CD8-positive, alpha-beta memory T cell (primary cell): ENCODE measurements at regions not wholly inside any gene's neighbourhood (a gene's known extent, or its start where the extent isn't known, plus 50 kb on each side); places are given as distances from the start of the nearest gene placed in this dataset.

Experiments used
- CTCF ChIA-PET: fragments of 350-600 bp; sonication (Branson Sonifier 250); formaldehyde crosslinking; loops from one replicate; lab custom pipeline; 2021; ENCODE audit warnings: antibody characterized with exemption; lab: Charles Lee
- POLR2A ChIA-PET: fragments of 350-600 bp; sonication (Branson Sonifier 250); formaldehyde crosslinking; loops from one replicate; lab custom pipeline; 2021; ENCODE audit warnings: antibody characterized with exemption; lab: Charles Lee
- DNase-seq, 5 donors: peaks; one replicate each; pipeline versions ENCODE4 v3.0.0 to v3.0.0-alpha.2; 2020 to 2022; ENCODE audit warnings: mixed read lengths in 1 of 5
- H3K27ac ChIP-seq: one replicate; pipeline ENCODE4 v1.7.0; 2013; ENCODE audit warnings: low read depth, mild to moderate bottlenecking, low read length, moderate library complexity
- H3K27me3 ChIP-seq: 2 replicates; pipeline ENCODE4 v1.7.0; 2013; ENCODE audit warnings: low read length, mild to moderate bottlenecking; ENCODE audit not compliant: insufficient read depth, poor library complexity, severe bottlenecking
- H3K36me3 ChIP-seq: 2 replicates; pipeline ENCODE4 v1.7.0; 2013; ENCODE audit warnings: mild to moderate bottlenecking, low read length, moderate library complexity; ENCODE audit not compliant: insufficient read depth
- H3K4me1 ChIP-seq: 2 replicates; pipeline ENCODE4 v1.7.0; 2013; ENCODE audit warnings: mild to moderate bottlenecking, low read length, moderate library complexity; ENCODE audit not compliant: insufficient read depth
- H3K4me3 ChIP-seq: 2 replicates; pipeline ENCODE4 v1.7.0; 2013; ENCODE audit warnings: mild to moderate bottlenecking, low read length
- H3K9me3 ChIP-seq: 2 replicates; pipeline ENCODE4 v1.7.0; 2013; ENCODE audit warnings: mild to moderate bottlenecking, low read length
- H3K27ac Mint-ChIP-seq, 8 donors: one replicate each; pipeline ENCODE4 v1.8.0; 2020 to 2021; ENCODE audit warnings: mixed read lengths in 8 of 8, mild to moderate bottlenecking in 6 of 8, inconsistent platforms in 3 of 8, moderate library complexity in 3 of 8
- H3K27me3 Mint-ChIP-seq, 2 donors: one replicate each; pipeline ENCODE4 v1.8.0; 2020 to 2021; ENCODE audit warnings: mixed read lengths in 2 of 2, mild to moderate bottlenecking in 1 of 2, moderate library complexity in 1 of 2
- H3K36me3 Mint-ChIP-seq, 3 donors: one replicate each; pipeline ENCODE4 v1.8.0; 2020 to 2021; ENCODE audit warnings: mixed read lengths in 3 of 3, inconsistent platforms in 1 of 3, mild to moderate bottlenecking in 1 of 3
- H3K4me1 Mint-ChIP-seq, 3 donors: one replicate each; pipeline ENCODE4 v1.8.0; 2020 to 2021; ENCODE audit warnings: mixed read lengths in 3 of 3, inconsistent platforms in 1 of 3, mild to moderate bottlenecking in 1 of 3
- H3K4me3 Mint-ChIP-seq, 7 donors: one replicate each; pipeline ENCODE4 v1.8.0; 2020 to 2021; ENCODE audit warnings: mixed read lengths in 7 of 7, mild to moderate bottlenecking in 6 of 7, moderate library complexity in 4 of 7, inconsistent platforms in 2 of 7
- H3K9me3 Mint-ChIP-seq, 5 donors: one replicate each; pipeline ENCODE4 v1.8.0; 2020 to 2022; ENCODE audit warnings: mixed read lengths in 5 of 5, mild to moderate bottlenecking in 3 of 5, moderate library complexity in 2 of 5, inconsistent platforms in 1 of 5

DNA sequence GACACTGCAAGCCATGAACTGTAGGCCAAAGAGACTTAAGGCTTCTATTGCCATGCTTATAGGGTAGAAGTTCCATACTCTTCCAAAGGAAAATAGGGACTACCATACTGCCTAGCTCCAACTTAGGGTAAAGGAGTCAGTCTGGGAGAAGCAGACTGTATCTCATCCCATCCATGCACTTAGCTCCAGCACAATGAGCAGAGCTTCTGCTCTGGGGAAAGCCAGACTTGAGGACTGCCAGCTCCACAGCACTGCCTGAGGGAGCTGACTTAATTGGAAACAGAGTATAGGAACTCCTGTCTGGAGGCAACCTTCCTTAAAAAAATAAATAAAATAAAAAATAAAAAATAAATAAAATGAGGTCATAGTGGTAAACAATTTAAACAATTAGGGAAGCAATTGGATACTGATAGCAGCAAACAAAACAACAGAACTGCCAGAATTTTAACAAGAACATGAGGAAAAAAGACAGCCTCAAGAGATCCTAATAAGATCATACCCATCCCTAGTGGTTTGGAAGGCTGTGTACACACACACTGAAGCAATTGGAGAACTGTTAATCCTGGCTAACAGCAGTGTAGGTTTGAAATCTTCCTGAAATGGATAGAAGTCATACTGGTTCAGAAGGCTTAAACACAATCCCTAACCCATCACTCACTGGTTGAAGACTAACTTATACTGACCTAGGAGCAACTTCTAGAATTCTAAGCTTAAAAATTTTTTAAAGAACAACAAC is 550.1 kb downstream of the TBC1D4 start:
- POLR2A ChIA-PET, result no interaction called here
- CTCF ChIA-PET, result no interaction called here
- peaks cover 13 to 19% of the 10 kb centered on the region in 2 donors for H3K27me3 Mint-ChIP-seq

DNA sequence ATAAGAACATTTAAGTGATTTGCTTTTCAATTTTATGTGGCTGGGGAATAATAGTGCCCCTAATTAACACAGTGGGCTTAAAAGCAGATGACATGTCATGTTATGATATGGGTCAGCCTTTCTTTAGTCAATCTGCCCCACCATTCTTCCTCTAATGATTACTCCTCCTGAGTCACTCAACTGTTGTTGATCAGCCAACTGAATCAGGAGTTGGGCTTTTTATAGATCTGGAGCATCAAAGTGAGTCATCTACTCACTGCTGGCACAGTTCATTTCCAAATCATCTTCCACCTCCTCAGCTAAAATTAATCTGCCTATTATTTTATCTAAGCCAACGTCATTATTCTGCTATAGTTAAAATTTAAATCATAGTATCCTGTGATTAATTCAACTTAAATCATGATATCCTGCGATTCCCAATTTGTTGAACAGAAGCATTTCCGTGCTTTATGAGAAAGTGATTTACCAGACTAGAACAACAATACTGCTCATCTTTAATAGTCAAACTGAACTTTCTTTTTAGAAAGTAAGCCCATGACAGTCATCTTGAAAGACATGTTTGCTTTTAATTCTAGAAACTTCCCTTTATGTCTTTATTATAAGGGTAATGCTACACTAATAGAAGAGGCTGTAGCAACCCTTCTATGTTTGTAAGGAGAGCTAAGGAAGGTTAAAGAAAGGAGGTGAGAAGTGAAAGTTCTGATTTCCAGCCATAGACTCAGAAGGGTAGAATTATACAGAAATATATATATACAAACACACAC is 551.4 kb downstream of the TBC1D4 start:
- Histone ChIP-seq H3K36me3 (no peaks in the 10 kb centered on the region), H3K4me1 (no peaks in the 10 kb centered on the region), H3K9me3 (no peaks in the 10 kb centered on the region), H3K27ac (no peak overlapping the region), H3K4me3 (no peak overlapping the region), H3K27me3 (no peaks in the 10 kb centered on the region)
- no peak overlapping the region for H3K4me3 Mint-ChIP-seq
- H3K27me3 Mint-ChIP-seq, result peaks cover 13 to 19% of the 10 kb centered on the region in 2 donors
- DNase-seq, result no peak
- POLR2A ChIA-PET, result no interaction called here
- H3K36me3 Mint-ChIP-seq, result no peaks in the 10 kb centered on the region
- H3K27ac Mint-ChIP-seq, result no peak overlapping the region
- H3K9me3 Mint-ChIP-seq, result peaks cover 0 to 19% (median 6%) of the 10 kb centered on the region in 5 donors
- CTCF ChIA-PET, result no interaction called here
- no peaks in the 10 kb centered on the region for H3K4me1 Mint-ChIP-seq

More for the DNA sequence above, 550.1 kb downstream of the TBC1D4 start:
- no peak overlapping the region for H3K4me3 Mint-ChIP-seq
- H3K36me3 Mint-ChIP-seq, result no peaks in the 10 kb centered on the region
- no peaks in the 10 kb centered on the region for H3K9me3 ChIP-seq
- no peaks in the 10 kb centered on the region for H3K36me3 ChIP-seq
- no peak overlapping the region for H3K4me3 ChIP-seq
- no peak overlapping the region for H3K27ac Mint-ChIP-seq
- H3K27me3 ChIP-seq, result no peaks in the 10 kb centered on the region
- H3K27ac ChIP-seq, result no peak overlapping the region
- H3K4me1 Mint-ChIP-seq, result no peaks in the 10 kb centered on the region
- H3K4me1 ChIP-seq, result no peaks in the 10 kb centered on the region
- no peak for DNase-seq
- H3K9me3 Mint-ChIP-seq, result peaks cover 0 to 18% (median 7%) of the 10 kb centered on the region in 5 donors

GRCh38 chr13:74929436-74929835 is 552.5 kb downstream of the TBC1D4 start:
- ChIA-PET CTCF (no interaction called here), POLR2A (no interaction called here)
- peaks cover 0 to 19% (median 6%) of the 10 kb centered on the region in 5 donors for H3K9me3 Mint-ChIP-seq
- H3K27ac ChIP-seq, result no peak overlapping the region
- no peaks in the 10 kb centered on the region for H3K9me3 ChIP-seq
- no peak overlapping the region for H3K27ac Mint-ChIP-seq
- DNase-seq, result no peak
- H3K4me3 Mint-ChIP-seq, result no peak overlapping the region
- no peaks in the 10 kb centered on the region for H3K27me3 ChIP-seq
- H3K36me3 Mint-ChIP-seq, result no peaks in the 10 kb centered on the region
- H3K4me1 Mint-ChIP-seq, result no peaks in the 10 kb centered on the region
- no peaks in the 10 kb centered on the region for H3K36me3 ChIP-seq
- no peak overlapping the region for H3K4me3 ChIP-seq
- H3K4me1 ChIP-seq, result no peaks in the 10 kb centered on the region
- H3K27me3 Mint-ChIP-seq, result peaks cover 13 to 19% of the 10 kb centered on the region in 2 donors

GRCh38 chr13:74927823-74928222 is 554.1 kb downstream of the TBC1D4 start:
- Histone ChIP-seq H3K36me3 (no peaks in the 10 kb centered on the region), H3K4me3 (no peak overlapping the region), H3K9me3 (no peaks in the 10 kb centered on the region), H3K4me1 (no peaks in the 10 kb centered on the region), H3K27ac (no peak overlapping the region), H3K27me3 (no peaks in the 10 kb centered on the region)
- no peak for DNase-seq
- Mint-ChIP-seq H3K27ac (no peak overlapping the region), H3K4me1 (no peaks in the 10 kb centered on the region), H3K9me3 (peaks cover 0 to 19% (median 8%) of the 10 kb centered on the region in 5 donors), H3K27me3 (peaks cover 8 to 16% of the 10 kb centered on the region in 2 donors), H3K4me3 (no peak overlapping the region), H3K36me3 (no peaks in the 10 kb centered on the region)
- POLR2A ChIA-PET, result no interaction called here
- CTCF ChIA-PET, result no interaction called here

GRCh38 chr13:74922963-74923362 is 559.0 kb downstream of the TBC1D4 start:
- H3K4me1 Mint-ChIP-seq, result peaks cover 6 to 11% (median 7%) of the 10 kb centered on the region in 3 donors
- H3K36me3 Mint-ChIP-seq, result no peaks in the 10 kb centered on the region
- H3K9me3 ChIP-seq, result no peaks in the 10 kb centered on the region
- DNase-seq, result no peak
- peaks cover 0 to 19% (median 7%) of the 10 kb centered on the region in 5 donors for H3K9me3 Mint-ChIP-seq
- H3K4me3 ChIP-seq, result no peak overlapping the region
- peaks cover 0 to 2% of the 10 kb centered on the region in 2 donors for H3K27me3 Mint-ChIP-seq
- H3K27ac Mint-ChIP-seq, result peak overlapping the region in 1 of 8 donors; percentile 32
- no peak overlapping the region for H3K4me3 Mint-ChIP-seq
- H3K27ac ChIP-seq, result no peak overlapping the region
- ChIA-PET POLR2A (no interaction called here), CTCF (no interaction called here)
- H3K27me3 ChIP-seq, result no peaks in the 10 kb centered on the region
- no peaks in the 10 kb centered on the region for H3K36me3 ChIP-seq
- H3K4me1 ChIP-seq, result no peaks in the 10 kb centered on the region

- H3K27ac ChIP-seq, result peak overlapping the region; percentile 6
- Mint-ChIP-seq H3K27me3 (peaks cover 0 to 2% of the 10 kb centered on the region in 2 donors), H3K4me1 (peaks cover 6 to 11% (median 7%) of the 10 kb centered on the region in 3 donors), H3K9me3 (peaks cover 0 to 7% (median 5%) of the 10 kb centered on the region in 5 donors), H3K4me3 (no peak overlapping the region), H3K36me3 (no peaks in the 10 kb centered on the region), H3K27ac (peak overlapping the region in 1 of 8 donors; percentile 15)
- H3K9me3 ChIP-seq, result no peaks in the 10 kb centered on the region
- no peaks in the 10 kb centered on the region for H3K36me3 ChIP-seq
- CTCF ChIA-PET, result no interaction called here
- POLR2A ChIA-PET, result no interaction called here
- H3K4me1 ChIP-seq, result no peaks in the 10 kb centered on the region
- H3K27me3 ChIP-seq, result no peaks in the 10 kb centered on the region
- no peak for DNase-seq
- H3K4me3 ChIP-seq, result no peak overlapping the region
Observed at GRCh38 chr13:74921326-74921725, 560.6 kb downstream of the TBC1D4 start.

GRCh38 chr13:74920920-74921319 is 561.0 kb downstream of the TBC1D4 start:
- peaks cover 0 to 2% of the 10 kb centered on the region in 2 donors for H3K27me3 Mint-ChIP-seq
- Histone ChIP-seq H3K27me3 (no peaks in the 10 kb centered on the region), H3K36me3 (no peaks in the 10 kb centered on the region), H3K4me1 (no peaks in the 10 kb centered on the region), H3K27ac (peak overlapping the region; percentile 6), H3K9me3 (no peaks in the 10 kb centered on the region), H3K4me3 (no peak overlapping the region)
- H3K4me1 Mint-ChIP-seq, result peaks cover 6 to 11% (median 7%) of the 10 kb centered on the region in 3 donors
- no peak overlapping the region for H3K4me3 Mint-ChIP-seq
- peaks cover 0 to 5% (median 1%) of the 10 kb centered on the region in 5 donors for H3K9me3 Mint-ChIP-seq
- H3K36me3 Mint-ChIP-seq, result no peaks in the 10 kb centered on the region
- CTCF ChIA-PET, result no interaction called here
- H3K27ac Mint-ChIP-seq, result peak overlapping the region in 1 of 8 donors; percentile 15
- POLR2A ChIA-PET, result no interaction called here
- no peak for DNase-seq

GRCh38 chr13:74920361-74920760 is 561.6 kb downstream of the TBC1D4 start:
- Histone ChIP-seq H3K27ac (peak overlapping the region; percentile 6), H3K36me3 (no peaks in the 10 kb centered on the region), H3K4me1 (no peaks in the 10 kb centered on the region), H3K9me3 (no peaks in the 10 kb centered on the region), H3K4me3 (no peak overlapping the region), H3K27me3 (no peaks in the 10 kb centered on the region)
- H3K9me3 Mint-ChIP-seq, result peaks cover 0 to 3% (median 0%) of the 10 kb centered on the region in 5 donors
- H3K27me3 Mint-ChIP-seq, result peaks cover 0 to 2% of the 10 kb centered on the region in 2 donors
- peaks cover 6 to 11% (median 7%) of the 10 kb centered on the region in 3 donors for H3K4me1 Mint-ChIP-seq
- H3K4me3 Mint-ChIP-seq, result no peak overlapping the region
- H3K27ac Mint-ChIP-seq, result no peak overlapping the region
- H3K36me3 Mint-ChIP-seq, result no peaks in the 10 kb centered on the region
- ChIA-PET POLR2A (no interaction called here), CTCF (no interaction called here)
- DNase-seq, result no peak
